ENCODE measurements at regions not wholly inside any gene's neighbourhood (a gene's known extent, or its start where the extent isn't known, plus 50 kb on each side); places are given as distances from the start of the nearest gene placed in this dataset.

DNA sequence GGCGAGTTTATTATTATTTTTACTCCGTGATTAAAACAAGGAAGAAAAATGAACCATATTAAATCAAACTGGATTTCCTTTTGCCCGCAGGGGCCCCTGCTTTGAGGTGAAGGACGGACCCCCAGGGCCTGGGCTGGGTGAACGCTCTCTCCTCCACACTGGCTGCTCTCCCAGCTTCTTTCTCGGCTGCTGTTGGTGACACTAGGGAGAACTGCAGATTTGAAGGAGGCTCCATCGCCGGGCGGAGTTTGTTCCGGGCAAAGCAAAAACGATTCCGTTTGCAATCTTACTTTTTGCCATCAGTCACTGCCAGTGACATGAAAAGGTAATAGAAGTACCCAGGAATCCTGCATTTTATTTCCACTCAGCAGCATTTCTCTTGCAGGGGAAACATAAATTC lies 221.6 kb upstream of the SDK2 start:
- TF ChIP-seq, protein P1, sequence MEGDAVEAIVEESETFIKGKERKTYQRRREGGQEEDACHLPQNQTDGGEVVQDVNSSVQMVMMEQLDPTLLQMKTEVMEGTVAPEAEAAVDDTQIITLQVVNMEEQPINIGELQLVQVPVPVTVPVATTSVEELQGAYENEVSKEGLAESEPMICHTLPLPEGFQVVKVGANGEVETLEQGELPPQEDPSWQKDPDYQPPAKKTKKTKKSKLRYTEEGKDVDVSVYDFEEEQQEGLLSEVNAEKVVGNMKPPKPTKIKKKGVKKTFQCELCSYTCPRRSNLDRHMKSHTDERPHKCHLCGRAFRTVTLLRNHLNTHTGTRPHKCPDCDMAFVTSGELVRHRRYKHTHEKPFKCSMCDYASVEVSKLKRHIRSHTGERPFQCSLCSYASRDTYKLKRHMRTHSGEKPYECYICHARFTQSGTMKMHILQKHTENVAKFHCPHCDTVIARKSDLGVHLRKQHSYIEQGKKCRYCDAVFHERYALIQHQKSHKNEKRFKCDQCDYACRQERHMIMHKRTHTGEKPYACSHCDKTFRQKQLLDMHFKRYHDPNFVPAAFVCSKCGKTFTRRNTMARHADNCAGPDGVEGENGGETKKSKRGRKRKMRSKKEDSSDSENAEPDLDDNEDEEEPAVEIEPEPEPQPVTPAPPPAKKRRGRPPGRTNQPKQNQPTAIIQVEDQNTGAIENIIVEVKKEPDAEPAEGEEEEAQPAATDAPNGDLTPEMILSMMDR (IDR thresholded peaks at IDR 0.05), result no peak
- TF ChIP-seq POLR2A (IDR thresholded peaks at IDR 0.05), result no peak

All from uterus (tissue), 2 donors.